NCI-H1417 treated with DMSO at 0.1 percent for 48 hours (cell line): ENCODE measurements at regions not wholly inside any gene's neighbourhood (a gene's known extent, or its start where the extent isn't known, plus 50 kb on each side); places are given as distances from the start of the nearest gene placed in this dataset.
"Not testable (repeated sequence)": the region's sequence is repeated elsewhere in the genome, so short reads cannot be mapped to it uniquely, and the experiment has no call there.

Experiments used
- DNase-seq: peaks from one replicate; lab custom pipeline; 2025; lab: John Stamatoyannopoulos, UW

DNA sequence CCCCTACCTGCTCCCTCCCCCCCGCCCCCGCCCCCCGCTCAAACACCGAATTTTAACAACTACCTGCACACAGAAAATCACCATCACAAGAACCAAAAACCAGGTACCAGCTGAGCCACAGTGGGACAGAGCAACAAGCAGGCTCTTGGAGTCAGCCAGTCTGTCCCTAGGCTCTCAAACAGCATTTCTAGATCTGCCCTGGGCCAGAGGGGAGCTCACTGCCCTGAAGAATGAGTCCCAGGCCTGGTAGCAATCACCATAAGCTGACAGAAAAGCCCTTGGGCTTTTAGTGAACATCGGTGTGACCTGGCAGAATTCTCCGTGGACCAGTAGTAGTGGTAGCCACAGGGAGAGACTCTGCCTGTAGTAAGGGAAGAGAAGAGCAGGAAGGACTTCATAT, 58.3 kb downstream of the C11orf87 start:
- no peak for DNase-seq

DNA sequence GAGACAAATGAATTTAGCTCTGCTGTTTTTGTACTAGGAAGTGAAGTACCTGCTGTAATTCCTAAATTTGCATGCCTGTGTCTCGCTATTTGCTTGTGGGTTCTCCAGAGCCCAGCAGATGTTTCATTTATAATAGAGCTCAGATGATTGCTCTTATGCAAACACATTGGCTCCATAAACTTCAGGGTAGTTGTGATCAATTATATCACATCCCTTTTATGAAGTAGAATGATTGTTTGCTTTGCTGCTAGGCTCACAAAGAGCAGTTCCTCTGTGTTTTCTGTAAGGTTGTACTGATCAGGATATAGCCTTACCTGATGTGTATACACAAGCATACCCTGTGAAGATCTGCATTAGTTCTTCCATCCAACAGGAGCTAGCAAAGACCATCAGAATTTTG, 64.1 kb downstream of the C11orf87 start:
- peak; percentile 94 for DNase-seq

DNA sequence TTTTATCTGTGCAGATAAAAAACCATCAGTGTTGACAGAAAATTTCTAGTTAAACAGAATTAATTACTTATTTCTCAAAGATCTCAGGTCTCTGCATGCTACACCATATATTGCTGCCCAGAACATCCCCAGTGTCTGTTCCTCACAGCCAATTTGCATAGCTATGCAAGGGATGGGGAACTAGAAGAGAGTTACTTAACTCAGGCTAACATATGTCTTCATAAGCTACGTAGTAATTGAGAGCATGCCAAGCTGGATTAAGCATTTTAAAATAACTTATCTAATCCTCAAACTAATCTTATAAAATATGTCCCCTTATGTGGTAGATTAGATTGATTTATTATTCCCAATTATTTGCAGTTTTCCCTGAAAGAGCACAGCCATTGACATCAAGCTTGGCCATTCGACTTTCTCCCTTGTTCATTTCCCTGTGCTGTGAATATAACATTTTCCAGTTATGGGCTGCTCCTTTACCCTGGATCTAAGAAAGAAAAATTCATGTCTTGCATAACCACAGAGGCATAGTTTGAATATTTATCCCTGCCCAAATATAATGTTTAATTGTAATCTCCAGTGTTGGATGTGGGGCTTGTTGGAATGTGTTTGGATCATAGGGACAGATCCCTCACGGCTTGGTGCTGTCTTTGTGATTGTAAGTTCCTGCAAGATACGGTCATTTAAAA, 69.1 kb downstream of the C11orf87 start:
- DNase-seq = no peak

DNA sequence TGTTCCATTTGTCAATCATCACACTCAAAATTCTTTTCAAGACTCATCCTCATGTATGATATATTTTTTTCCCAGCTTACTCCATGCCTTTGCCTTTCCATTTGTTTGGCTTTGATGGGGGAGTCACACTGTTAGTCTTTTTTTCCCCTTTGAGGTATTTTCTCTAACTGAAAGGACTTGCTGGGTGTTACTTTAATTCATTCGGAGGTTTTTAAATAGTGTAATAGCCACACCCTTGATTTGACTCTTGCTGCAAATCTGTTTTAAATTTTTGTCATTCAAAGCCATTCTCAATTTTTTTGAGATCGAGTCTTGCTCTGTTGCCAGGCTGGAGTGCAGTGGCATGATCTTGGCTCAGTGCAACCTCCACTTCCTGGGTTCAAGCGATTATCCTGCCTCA, 84.1 kb downstream of the C11orf87 start:
- no peak for DNase-seq

DNA sequence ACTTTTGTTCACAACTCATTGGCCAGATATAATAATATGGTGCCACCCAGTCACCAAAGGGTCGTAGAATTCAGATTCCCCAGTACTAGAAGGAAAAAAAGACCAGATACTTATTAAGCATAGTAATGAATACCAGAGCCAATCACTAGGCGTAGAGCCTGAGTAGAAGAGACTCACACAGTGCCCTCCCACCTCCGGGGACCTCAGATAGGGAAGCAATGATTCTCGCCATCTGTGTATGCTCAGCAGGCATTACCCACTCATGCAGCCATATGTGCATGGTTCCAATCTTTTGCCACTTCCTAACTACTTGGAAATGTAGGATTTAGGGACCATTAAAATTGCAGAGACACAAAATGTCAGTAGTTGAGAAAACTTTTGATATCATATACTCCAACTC, 85.3 kb downstream of the C11orf87 start:
- DNase-seq = no peak

DNA sequence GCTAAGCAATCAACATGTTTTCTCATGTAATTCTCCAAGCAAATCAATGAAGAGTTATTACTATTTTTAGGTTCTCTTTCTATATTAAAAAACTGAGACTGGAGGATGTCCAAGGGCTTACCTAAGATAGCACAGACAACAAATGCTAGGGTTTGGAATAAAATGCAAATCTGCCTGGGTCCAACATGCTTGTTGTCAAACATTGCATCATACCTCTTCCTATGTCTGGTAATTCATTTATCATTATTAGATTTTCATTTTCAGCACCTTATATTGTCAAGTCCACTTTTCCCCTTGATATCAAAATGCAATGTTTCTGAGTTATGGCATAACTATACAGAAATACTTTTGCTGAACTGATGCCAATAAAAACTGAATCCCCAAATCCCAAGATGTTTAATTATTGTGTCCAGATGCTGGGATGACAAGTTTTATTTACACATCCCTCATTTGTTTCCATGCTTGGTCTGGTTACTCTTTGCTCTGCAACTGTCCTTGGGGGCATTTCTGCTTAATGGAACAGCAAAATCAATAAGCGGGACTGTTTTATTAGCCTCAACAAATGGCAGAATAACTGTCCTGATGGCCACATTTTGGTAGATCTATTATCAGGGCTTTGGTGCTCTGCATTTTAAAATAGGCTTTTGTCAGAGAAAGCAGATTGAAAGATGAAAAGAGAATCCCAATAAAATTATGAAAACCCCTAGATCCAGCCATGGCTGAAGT, 86.0 kb downstream of the C11orf87 start:
- no peak for DNase-seq

DNA sequence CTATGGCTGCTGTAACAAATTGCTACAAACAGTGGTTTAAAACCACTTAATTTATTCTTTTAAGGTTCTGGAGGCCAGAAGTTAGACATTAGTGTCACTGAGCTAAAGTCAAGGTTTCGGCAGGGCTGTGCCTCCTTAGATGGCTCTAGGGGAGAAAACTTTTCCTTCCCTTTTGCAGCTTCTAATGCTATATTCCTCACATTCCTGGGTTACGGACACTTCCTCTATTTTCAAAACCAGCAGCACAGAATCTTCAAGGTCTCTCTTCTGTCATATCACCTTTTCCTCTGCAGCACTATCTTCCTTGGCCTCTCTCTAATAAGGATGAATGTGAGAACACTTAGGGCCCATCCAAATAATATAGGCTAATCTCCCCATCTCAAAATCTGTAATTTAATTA, 87.0 kb downstream of the C11orf87 start:
- DNase-seq = no peak

DNA sequence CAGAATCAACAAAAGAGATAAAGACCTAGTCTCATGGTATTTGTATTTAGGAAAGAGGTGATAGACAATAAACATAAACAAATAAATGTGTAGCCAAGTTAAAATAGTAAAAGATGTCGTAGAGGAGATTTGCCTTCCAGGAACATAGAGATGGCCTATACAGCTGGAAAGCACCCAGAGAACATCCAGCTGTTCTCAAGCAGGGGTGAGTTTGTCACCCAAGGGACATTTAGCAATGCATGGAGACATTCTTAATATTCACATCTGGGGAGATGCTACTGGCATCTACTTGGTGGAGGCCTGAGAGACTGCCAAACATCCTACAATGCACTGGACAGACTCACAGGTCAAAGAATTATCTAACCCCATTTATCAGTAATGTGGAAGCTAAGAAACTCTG, 88.3 kb downstream of the C11orf87 start:
- no peak for DNase-seq

DNA sequence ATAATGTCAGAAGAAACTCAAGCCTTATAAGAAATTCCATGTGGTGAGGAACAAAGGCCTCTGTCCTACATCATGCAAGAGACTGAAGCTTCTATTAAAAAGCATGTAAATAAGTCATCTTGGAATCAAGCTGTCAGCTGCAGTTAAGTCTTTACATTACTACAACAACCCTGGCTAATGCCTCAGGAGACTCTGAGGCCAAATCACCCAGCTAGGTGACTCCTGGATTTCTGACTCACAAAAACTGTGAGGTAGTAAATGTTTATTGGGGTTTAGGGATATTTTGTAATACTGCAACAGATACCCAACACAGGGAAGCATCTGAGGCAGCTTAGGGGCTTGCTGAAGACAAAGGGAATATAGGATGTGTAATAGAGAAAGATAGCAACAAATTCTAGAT, 89.6 kb downstream of the C11orf87 start:
- no peak for DNase-seq

DNA sequence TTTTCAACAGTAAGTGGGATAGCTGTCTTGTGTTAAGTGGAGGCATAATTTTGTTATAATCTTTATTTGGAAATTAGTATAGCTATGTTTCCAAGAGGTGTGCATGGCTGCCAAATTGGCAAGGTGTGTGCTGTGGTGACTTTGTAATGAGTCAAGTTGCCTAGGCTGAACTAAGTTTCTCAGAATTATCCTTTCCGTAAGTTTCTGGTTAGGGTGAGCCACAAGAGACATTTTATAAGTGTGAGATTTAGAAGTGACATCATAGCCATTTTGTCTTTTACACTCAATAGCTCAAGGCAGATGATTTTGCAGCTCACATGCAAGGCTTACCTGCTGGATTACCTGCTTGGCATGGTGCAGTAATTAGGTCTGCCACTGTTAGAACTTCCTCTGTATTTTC, 90.3 kb downstream of the C11orf87 start:
- no peak for DNase-seq

DNA sequence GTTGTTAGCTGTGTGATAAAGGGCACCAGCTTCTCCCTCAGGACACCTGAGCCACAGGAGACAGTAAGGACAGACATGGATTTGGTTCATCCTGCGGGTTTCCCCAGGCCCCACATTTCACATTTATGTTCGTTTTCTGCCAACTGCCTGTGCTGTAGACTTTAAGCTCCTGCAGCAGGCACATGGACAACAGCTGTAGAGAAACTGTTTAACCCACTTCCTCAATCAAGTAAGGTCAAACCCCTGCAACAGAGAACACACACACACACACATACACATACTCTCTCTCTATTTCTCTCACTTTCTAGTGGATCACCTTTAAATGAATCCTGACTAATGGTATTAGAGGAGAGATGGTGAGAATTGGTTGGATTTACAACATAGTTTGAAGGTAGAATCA, 90.7 kb downstream of the C11orf87 start:
- DNase-seq = no peak

DNA sequence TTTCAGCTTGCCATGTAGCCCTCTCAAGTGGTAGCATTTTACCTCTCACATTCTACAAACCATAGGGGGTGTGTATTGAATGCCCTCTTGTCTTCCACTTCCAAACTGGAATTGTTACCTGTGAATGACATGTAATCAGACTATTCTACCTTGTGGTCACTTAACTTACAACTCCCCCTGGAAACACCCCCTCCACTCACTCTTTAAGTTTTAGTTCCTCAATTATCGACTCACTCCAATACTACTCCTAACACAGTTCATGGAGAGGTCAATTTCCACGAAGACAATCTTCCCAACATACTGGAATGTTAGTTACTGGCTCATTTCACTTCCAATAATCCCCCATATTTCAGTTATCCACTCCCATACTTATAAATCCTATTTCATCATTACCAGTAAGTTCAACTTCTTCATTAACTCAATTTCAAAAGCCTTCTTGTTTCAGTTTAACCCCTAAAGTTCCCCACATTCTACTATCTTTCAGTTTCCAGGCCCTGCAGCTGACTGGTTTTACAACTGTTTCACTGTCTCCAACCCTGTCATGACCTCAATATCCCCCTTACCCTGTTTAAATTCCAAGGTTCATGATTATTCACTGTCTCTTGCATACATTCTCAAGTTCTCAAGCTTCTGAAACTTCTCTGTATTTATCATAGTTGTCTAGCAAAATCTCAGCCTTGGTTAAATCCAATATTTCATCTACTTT, 92.5 kb downstream of the C11orf87 start:
- no peak for DNase-seq

DNA sequence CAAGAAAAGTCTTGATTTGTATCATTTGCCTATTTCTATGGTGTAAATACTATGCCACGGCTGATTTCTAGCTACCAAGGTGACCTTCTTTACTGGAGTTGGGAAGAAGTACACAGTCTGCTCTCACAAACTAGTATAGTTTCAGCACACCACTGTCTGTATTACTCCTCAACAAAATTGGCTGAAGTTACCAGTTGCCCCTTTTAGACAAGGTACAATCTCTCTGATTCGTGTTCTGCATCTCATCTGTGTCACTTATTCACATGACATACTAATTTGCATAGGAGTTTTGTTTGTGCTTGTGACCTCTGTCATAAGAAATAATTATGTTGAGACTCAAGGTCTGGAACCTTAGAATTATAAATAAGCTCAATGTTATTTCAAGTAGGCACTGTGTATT, 97.3 kb downstream of the C11orf87 start:
- no peak for DNase-seq

DNA sequence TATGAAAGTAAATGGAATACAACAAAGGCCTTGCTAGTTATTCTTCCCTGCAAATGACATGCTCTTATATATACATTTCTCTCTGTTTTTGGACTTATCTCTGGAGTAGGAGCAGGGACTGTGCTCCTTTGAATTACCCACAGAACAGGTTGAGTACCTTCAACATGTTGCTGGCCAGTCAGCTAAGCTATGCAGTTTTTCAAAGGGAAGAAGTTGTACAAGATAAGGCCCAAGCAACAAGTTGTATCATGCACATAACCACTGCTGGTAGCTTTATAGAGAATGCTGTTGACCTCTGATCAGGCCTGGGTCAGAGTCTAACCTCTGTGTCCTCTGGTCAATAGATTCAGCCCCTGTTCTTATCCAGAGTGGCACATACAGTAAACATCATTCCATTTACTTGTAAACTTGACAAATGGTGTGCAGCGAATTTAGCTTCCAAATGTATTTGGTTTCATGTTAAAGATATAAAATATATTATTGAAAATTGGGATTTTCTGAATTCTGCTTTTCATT, 99.6 kb downstream of the C11orf87 start:
- DNase-seq = no peak

DNA sequence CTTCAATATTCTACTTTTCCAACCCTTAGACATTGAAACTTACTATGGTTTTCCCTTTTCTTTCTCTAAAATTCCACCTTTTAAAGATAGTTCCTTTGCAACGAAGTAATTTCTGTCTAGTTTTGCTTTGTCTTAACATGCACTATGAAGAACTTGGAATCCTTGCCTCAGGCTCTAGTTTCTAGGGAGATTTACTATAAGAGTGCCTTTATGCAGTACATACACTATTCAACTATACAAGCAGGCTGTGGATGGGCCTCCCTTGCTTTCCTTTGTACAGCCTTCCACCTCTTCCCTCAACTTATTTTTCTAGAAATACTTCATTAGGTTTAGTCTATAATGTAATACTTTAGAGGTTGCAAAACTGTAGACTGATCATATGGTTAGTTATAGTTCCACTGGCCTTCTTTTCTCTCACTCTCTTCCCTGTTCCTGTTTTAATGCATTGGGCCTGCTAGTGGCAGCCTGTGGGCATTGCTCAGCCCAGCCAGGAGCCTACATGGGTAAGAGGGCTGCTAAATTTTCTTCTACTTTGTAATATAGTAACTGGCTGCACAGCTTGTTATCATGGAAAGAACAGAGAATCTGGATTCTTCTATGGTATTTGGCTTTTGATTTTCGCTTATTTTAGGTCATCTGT, 100.2 kb downstream of the C11orf87 start:
- DNase-seq = no peak

DNA sequence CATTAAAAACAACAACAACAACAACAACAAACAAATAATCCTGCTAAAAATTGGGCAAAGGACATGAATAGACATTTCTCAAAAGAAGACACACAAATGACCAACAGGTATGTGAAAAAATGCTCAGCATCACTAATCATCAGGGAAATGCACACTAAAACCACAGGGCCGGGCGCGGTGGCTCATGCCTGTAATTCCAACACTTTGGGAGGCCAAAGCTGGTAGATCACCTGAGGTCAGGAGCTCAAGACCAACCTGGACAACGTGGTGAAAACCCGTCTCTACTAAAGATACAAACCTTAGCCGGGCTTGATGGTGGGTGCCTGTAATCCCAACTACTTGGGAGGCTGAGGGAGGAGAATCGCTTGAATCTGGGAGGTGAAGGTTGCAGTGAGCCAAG, 103.6 kb downstream of the C11orf87 start:
- DNase-seq = not testable (repeated sequence)

DNA sequence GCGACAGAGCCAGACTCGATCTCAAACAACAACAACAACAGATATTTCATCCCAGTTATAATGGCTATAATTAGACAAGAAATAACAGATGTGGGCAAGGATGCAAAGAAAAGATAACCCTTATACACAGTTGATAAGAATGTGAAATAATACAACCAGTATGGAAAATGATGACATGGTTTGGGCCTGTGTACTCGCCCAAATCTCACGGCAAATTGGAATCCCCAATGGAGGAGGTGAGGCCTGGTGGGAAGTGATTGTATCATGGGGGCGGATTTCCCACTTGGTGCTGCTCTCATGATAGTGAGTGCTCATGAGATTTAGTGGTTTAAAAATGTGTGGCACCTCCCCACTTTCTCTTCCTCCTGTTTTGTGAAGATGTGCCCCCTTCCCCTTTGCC, 104.1 kb downstream of the C11orf87 start:
- no peak for DNase-seq

DNA sequence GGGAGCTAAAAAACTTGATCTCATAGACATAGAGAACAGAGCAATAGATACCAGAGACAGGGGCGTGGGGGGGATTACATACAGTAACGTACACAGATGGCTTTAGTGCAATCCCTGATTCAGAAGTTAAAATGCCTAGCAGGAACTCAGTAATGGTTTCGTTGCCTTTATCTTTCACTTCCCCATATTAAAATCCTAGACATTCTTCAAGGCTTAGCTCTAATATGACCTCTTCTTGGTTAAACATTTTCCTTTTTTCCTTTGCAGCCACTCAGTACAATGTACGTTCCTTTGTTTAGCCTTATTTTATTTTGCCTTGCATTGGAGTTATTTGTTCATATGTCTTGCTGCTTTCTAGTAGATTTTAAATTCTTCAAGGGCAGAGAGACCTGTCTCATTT, 104.9 kb downstream of the C11orf87 start:
- no peak for DNase-seq

DNA sequence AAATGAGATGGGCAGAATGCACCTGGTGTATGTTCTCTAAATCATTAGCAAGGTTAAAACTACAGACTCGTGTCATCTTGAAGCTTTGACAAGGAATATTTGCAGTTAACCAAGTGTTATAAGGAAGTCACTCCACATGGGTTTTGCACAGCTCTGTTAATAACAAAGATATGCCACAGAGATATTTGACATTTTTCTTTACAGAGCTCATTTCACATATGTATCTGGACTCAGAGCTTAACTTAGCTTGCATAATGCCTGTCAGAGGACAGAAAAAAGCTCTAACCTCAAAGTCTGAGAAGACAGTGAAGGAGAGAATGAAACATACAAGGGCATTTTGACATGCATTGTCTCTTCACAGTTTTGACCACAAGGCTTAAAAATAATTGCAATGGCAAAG, 105.5 kb downstream of the C11orf87 start:
- no peak for DNase-seq

DNA sequence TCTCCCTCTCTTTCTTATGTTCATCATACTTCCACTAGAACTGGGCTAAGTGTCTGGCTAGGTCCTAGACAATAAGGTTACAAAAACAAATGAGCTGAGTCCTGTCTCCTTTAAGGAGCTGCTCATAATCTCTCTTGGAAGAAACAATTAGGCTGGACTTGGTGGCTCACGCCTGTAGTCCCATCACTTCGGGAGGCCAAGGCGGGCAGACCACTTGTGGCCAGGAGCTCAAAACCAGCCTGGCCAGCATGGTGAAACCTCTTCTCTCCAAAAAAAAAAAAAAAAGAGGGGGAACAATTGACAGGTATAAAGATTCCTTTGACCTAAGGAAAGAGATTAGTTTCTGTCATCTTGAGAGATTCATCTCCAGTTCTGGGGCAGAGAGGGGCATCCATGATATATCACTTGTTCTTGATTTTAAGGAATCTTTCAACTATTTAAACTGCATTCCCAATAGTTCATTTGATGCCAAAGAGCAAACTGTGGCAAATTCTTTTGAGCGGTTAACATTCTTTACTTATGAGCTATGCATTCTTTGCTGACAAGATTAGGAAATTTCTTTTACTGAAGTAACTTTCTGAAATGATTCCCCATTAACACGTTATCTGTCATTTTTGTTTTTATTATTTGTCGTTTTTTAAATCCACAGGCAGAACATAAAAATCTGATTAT, 125.5 kb downstream of the C11orf87 start:
- DNase-seq = no peak

DNA sequence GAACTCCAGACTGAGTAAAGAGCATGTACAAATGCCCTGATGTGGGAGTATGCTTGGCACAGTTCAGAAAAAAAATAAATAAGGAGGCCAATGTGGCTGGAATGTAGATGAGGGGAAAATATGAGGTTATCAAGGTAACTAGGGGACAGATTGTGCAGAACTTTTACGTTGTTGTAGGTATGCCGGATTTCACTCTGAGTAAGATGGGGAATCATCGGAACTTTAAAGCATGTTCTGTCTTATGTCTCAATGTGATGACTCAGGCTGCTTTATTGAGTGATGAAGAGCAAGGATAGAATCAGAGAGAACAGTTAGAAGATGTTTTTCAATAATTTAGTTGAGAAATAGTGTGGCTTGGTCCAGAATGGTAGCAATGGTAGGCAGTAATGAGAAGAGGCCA, 130.4 kb downstream of the C11orf87 start:
- DNase-seq = no peak

DNA sequence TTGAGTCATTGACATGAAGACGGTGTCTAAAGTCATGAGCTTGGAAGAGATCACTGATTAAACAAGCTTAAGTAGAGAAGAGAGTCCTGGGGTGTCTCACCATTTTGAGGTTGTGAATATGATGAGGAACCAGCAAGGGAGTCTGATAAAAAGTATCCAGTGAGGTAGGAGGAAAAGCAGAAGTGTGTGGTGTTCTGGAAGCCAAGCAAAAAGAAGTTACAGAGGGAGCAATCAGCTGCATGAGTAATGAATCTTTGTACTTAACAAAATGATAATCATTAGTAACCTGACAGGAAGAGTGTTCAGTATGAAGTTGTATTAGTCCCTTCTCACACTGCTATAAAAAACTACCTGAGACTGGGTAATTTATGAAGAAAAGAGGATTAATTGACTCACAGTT, 131.3 kb downstream of the C11orf87 start:
- DNase-seq = no peak
